ENCODE measurements at regions not wholly inside any gene's neighbourhood (a gene's known extent, or its start where the extent isn't known, plus 50 kb on each side); places are given as distances from the start of the nearest gene placed in this dataset.
"Not testable (repeated sequence)": the region's sequence is repeated elsewhere in the genome, so short reads cannot be mapped to it uniquely, and the experiment has no call there.

- not testable (repeated sequence) for DNase-seq
Observed at GRCh38 chr7:66458991-66459390, 169.7 kb upstream of the KCTD7 start.

GRCh38 chr7:66459783-66460413 is 168.8 kb upstream of the KCTD7 start:
- not testable (repeated sequence) for DNase-seq

- DNase-seq, result no peak
Observed at GRCh38 chr7:66460921-66461361, 167.7 kb upstream of the KCTD7 start.

GRCh38 chr7:66461397-66461796 is 167.3 kb upstream of the KCTD7 start:
- DNase-seq, result not testable (repeated sequence)

GRCh38 chr7:66462831-66463230 is 165.8 kb upstream of the KCTD7 start:
- not testable (repeated sequence) for DNase-seq

GRCh38 chr7:66464059-66464458 is 164.6 kb upstream of the KCTD7 start:
- no peak for DNase-seq

GRCh38 chr7:66466081-66466600 is 162.5 kb upstream of the KCTD7 start:
- no peak for DNase-seq

- no peak for DNase-seq
Observed at GRCh38 chr7:66467887-66468286, 160.8 kb upstream of the KCTD7 start.

GRCh38 chr7:66473064-66473463 is 155.6 kb upstream of the KCTD7 start:
- not testable (repeated sequence) for DNase-seq

GRCh38 chr7:66474441-66474840 is 154.2 kb upstream of the KCTD7 start:
- DNase-seq, result no peak

GRCh38 chr7:66476056-66476455 is 152.6 kb upstream of the KCTD7 start:
- DNase-seq, result not testable (repeated sequence)

- DNase-seq, result not testable (repeated sequence)
Observed at GRCh38 chr7:66477822-66478397, 150.8 kb upstream of the KCTD7 start.

- DNase-seq, result not testable (repeated sequence)
Observed at GRCh38 chr7:66481229-66481628, 147.5 kb upstream of the KCTD7 start.

GRCh38 chr7:66489065-66489464 is 139.6 kb upstream of the KCTD7 start:
- DNase-seq, result not testable (repeated sequence)

GRCh38 chr7:66489741-66490140 is 138.9 kb upstream of the KCTD7 start:
- DNase-seq, result not testable (repeated sequence)

GRCh38 chr7:66490979-66491378 is 137.7 kb upstream of the KCTD7 start:
- not testable (repeated sequence) for DNase-seq

- DNase-seq, result not testable (repeated sequence)
Observed at GRCh38 chr7:66492405-66492804, 136.3 kb upstream of the KCTD7 start.

- DNase-seq, result peak; percentile 98
Observed at GRCh38 chr7:66493235-66494205, 135.2 kb upstream of the KCTD7 start.

GRCh38 chr7:66497346-66497745 is 131.3 kb upstream of the KCTD7 start:
- DNase-seq, result no peak

- DNase-seq, result no peak
Observed at GRCh38 chr7:66500087-66500486, 128.6 kb upstream of the KCTD7 start.

- DNase-seq, result no peak
Observed at GRCh38 chr7:66502230-66503035, 126.2 kb upstream of the KCTD7 start.

GRCh38 chr7:66503036-66503370 is 125.7 kb upstream of the KCTD7 start:
- DNase-seq, result no peak
